Heart left ventricle (tissue), 16 donors: ENCODE measurements at regions not wholly inside any gene's neighbourhood (a gene's known extent, or its start where the extent isn't known, plus 50 kb on each side); places are given as distances from the start of the nearest gene placed in this dataset.

ENCODE experiments used
- ATAC-seq, 4 donors: fragments of 200-7000 bp; cut with Tn5 transposase; one replicate each; pipeline ENCODE4 v1.9.1; 2020 to 2022; ENCODE audit warnings: moderate library complexity in 4 of 4, mild to moderate bottlenecking in 3 of 4, moderate number of reproducible peaks in 1 of 4
- DNase-seq, 5 donors: peaks; one replicate each; pipeline ENCODE4 v3.0.0-alpha.2; 2020
- H3K27ac ChIP-seq, 12 donors: fragments of 200-600 bp; sonication (generic) in 4 of 12; one replicate each; pipeline versions ENCODE4 v1.5.0 to v1.8.0; 2016 to 2022; ENCODE audit warnings: mild to moderate bottlenecking in 2 of 12
- H3K27me3 ChIP-seq, 9 donors: fragments of 200-600 bp; sonication (generic) in 2 of 9; one replicate each; pipeline versions ENCODE4 v1.5.1 to v1.8.0; 2016 to 2022; ENCODE audit warnings: mild to moderate bottlenecking in 3 of 9
- H3K36me3 ChIP-seq, 9 donors: fragments of 200-600 bp; sonication (generic) in 2 of 9; one replicate each; pipeline versions ENCODE4 v1.5.0 to v1.8.0; 2018 to 2022; ENCODE audit warnings: mild to moderate bottlenecking in 2 of 9
- H3K4me1 ChIP-seq, 12 donors: fragments of 200-600 bp; sonication (generic) in 4 of 12; one replicate each; pipeline versions ENCODE4 v1.5.0 to v1.8.0; 2016 to 2022; ENCODE audit warnings: mild to moderate bottlenecking in 3 of 12
- H3K4me3 ChIP-seq, 12 donors: fragments of 200-600 bp; sonication (generic) in 4 of 12; one replicate each; pipeline versions ENCODE4 v1.5.0 to v1.8.0; 2017 to 2022; ENCODE audit warnings: mild to moderate bottlenecking in 9 of 12, moderate library complexity in 4 of 12
- H3K9me3 ChIP-seq, 12 donors: fragments of 200-600 bp; sonication (generic) in 4 of 12; one replicate each; pipeline versions ENCODE4 v1.5.0 to v1.8.0; 2016 to 2022; ENCODE audit warnings: mild to moderate bottlenecking in 1 of 12
- CTCF ChIP-seq, 12 donors: fragments of 200-600 bp; sonication (generic) in 4 of 12; IDR thresholded peaks; one replicate each; pipeline versions ENCODE4 v1.5.0 to v1.8.0; 2018 to 2022; ENCODE audit warnings: antibody characterized with exemption in 12 of 12, mild to moderate bottlenecking in 5 of 12
- POLR2A ChIP-seq, 2 donors: fragments of 450-650 bp; IDR thresholded peaks; one replicate each; pipeline ENCODE4 v1.6.1; 2017; ENCODE audit warnings: antibody characterized with exemption in 2 of 2, mild to moderate bottlenecking in 2 of 2, moderate library complexity in 2 of 2
- WGBS, 4 donors: extraction: QIAGEN DNeasy Blood & Tissue Kit in 2 of 4; methylation state at CpG; one replicate each; pipeline versions ENCODE4 v1.1.5 to v1.1.7; 2013 to 2018; 5-methylcytosine and 5-hydroxymethylcytosine counted together
- intact Hi-C, 10 donors: fragments of 100-400 bp; cut with DNase I; formaldehyde crosslinking; loops; one replicate each; pipeline versions ENCODE4 v1.11.1 to v1.14.2; 2022
- donor health status: ischemic (EF 13 %, LVEDD 7.1; RV severe dilation, severe dysfunction).
- donor health status: healthy with polysubstance abuse.
- donor health status: DM: no; HTN: yes; CAD: no.
- donor health status: DM: no; HTN: no; CAD: no.
- donor health status: ischemic (EF 25% LVEDD 6.9; RV normal size, moderate dysfunction).
- donor health status: ischemic (EF 25% LVEDD 5.7; RV mildly dilated, moderate dysfunction).
- donor health status: healthy.
- donor health status: DM: yes; HTN: yes; CAD: no.
- donor health status: ischemic (EF 35%, LVEDD 5.7; RV mildly dilated, moderate dysfunction).
- donor health status: nonischemic (EF 11% LVEDD 7.7; RV severe dilation, severe dysfunction).
- donor health status: DM: yes; HTN: yes; CAD: no.
- donor health status: PGD.
- donor health status: ischemic (EF 29% LVEDD 5.4; RV normal size, mild dysfunction).
- donor health status: nonischemic (EF 23%, LVEDD 6.1; RV moderate dilation, normal function).

- TF ChIP-seq CTCF (IDR thresholded peaks at IDR 0.05) (no peak), POLR2A (IDR thresholded peaks at IDR 0.05) (no peak)
- WGBS, 4 donors, result 90 to 96% (median 93%) methylated on average over 3 of the region's 3 CpGs
- DNase-seq, result no peak
- Histone ChIP-seq H3K4me3 (no peak overlapping the region), H3K27ac (no peak overlapping the region), H3K36me3 (no peaks in the 10 kb centered on the region), H3K27me3 (no peaks in the 10 kb centered on the region), H3K4me1 (no peaks in the 10 kb centered on the region), H3K9me3 (no peaks in the 10 kb centered on the region)
- intact Hi-C loops, result no loop called here
- no peak for ATAC-seq
These were observed 350.4 kb downstream of the HACE1 start for GRCh38 chr6:104509355-104509754.

- TF ChIP-seq POLR2A (IDR thresholded peaks at IDR 0.05) (no peak), CTCF (IDR thresholded peaks at IDR 0.05) (no peak)
- intact Hi-C loops, result no loop called here
- Histone ChIP-seq H3K36me3 (no peaks in the 10 kb centered on the region), H3K27me3 (no peaks in the 10 kb centered on the region), H3K4me3 (no peak overlapping the region), H3K27ac (no peak overlapping the region), H3K9me3 (no peaks in the 10 kb centered on the region), H3K4me1 (no peaks in the 10 kb centered on the region)
- 42 to 60% (median 48%) methylated on average over 1 of the region's 1 CpG for WGBS, 4 donors
- DNase-seq (no peak), ATAC-seq (no peak)
These were observed 353.3 kb downstream of the HACE1 start for GRCh38 chr6:104506429-104506828.

GRCh38 chr6:104505838-104506237, 353.9 kb downstream of the HACE1 start:
- DNase-seq (no peak), ATAC-seq (no peak)
- intact Hi-C loops, result no loop called here
- WGBS, 4 donors, result 74 to 88% (median 81%) methylated on average over 2 of the region's 2 CpGs
- no peaks in the 10 kb centered on the region for H3K36me3 ChIP-seq
- H3K9me3 ChIP-seq, result no peaks in the 10 kb centered on the region
- H3K27me3 ChIP-seq, result no peaks in the 10 kb centered on the region
- TF ChIP-seq CTCF (IDR thresholded peaks at IDR 0.05) (no peak), POLR2A (IDR thresholded peaks at IDR 0.05) (no peak)
- H3K27ac ChIP-seq, result no peak overlapping the region
- no peak overlapping the region for H3K4me3 ChIP-seq
- no peaks in the 10 kb centered on the region for H3K4me1 ChIP-seq

- H3K4me3 ChIP-seq, result no peak overlapping the region
- H3K27me3 ChIP-seq, result no peaks in the 10 kb centered on the region
- intact Hi-C loops, result no loop called here
- H3K9me3 ChIP-seq, result no peaks in the 10 kb centered on the region
- ATAC-seq (no peak), DNase-seq (no peak)
- no peaks in the 10 kb centered on the region for H3K36me3 ChIP-seq
- TF ChIP-seq CTCF (IDR thresholded peaks at IDR 0.05) (no peak), POLR2A (IDR thresholded peaks at IDR 0.05) (no peak)
- H3K4me1 ChIP-seq, result no peaks in the 10 kb centered on the region
- H3K27ac ChIP-seq, result no peak overlapping the region
- 87 to 90% (median 89%) methylated on average over 2 of the region's 2 CpGs for WGBS, 4 donors
These were observed 359.5 kb downstream of the HACE1 start for GRCh38 chr6:104500265-104500664.
